Stimulated activated naive CD4-positive, alpha-beta T cell (primary cell): ENCODE measurements at regions not wholly inside any gene's neighbourhood (a gene's known extent, or its start where the extent isn't known, plus 50 kb on each side); places are given as distances from the start of the nearest gene placed in this dataset.

Experiments
- DNase-seq, 6 experiments: peaks; one replicate each; lab custom pipeline; 2025; lab: John Stamatoyannopoulos, UW

DNA sequence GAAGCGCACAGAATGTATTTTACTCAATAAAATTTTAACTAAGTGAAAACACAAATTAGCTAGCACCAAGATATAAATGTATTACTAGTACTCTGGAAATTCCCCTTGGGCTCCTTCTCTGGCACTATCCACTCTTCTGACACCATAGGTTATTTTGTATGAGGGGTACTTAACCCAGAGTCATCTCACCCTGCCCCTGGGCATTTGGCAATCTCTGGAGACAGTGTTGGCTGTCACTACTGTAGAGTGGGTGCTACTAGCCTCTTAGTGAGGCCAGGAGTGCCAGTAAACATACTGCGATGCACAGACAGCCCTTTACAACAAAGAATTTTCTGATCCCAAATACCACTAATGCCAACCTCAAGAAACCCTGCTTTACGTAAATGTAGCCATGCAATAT lies 246.3 kb upstream of the KBTBD8 start:
- DNase-seq: no peak

DNA sequence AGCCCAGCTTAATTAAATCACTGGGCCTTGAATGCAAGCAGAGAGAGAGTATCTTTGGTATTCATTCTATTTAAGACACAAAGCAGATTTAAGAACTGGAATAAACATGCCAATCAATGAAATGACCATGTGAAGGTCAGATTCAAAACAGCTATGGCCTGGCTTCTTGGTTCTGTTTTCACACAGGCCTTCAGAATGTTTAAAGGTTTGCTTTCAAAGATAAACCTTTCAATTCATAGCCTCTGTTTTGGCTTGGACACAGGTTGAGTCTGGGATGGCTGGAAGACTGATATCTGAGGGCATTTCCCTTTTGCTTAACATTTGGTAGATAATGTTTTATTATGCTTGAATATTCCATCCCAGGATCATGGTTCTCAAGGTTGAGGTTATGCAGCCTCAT lies 244.4 kb upstream of the KBTBD8 start:
- DNase-seq: no peak

GRCh38 chr3:66754613-66755012 lies 243.5 kb upstream of the KBTBD8 start:
- no peak for DNase-seq

DNA sequence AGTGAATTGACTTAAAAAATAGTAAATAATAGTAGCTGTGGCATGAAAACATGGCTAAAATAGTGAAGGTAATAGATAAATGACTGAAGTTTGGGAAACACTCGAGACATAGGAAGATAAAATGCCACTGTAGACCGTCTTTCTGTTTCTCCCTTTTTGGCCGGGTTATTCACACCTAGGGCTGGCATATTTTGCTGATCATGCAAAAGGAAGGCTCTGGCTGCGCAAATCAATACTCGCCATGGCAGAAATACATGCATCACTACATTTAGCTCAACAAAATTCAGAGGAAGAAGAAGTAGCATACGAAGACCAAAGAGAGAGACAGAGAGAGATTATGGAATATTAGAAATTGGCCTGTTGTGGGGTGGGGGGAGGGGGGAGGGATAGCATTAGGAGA lies 242.2 kb upstream of the KBTBD8 start:
- no peak for DNase-seq

DNA sequence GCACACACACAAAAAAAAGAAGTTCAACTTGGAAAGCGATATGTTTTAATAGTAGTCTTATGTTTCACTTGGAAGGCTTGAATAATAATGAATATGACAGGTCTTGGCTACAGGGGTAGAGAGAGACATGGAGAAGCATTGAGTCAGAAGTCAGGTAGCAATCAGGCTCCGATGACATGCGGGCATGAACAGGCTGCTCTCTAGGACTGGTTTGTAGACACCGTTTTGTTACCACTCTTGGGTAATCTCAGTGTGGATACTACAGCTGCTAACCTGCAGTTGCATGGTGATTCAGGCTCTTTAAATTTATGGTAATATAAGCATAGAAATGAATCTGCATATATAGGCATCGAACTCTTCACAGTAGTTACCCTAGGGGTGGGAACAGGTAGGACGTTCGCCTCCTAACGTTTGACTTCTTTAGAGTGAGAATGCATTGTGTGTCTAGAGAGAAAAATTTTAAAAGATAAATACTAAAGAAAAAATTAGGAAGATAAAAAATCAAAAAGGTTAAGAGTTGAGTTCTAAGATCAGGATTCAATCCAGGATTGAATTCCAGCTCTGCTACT lies 241.6 kb upstream of the KBTBD8 start:
- no peak for DNase-seq

DNA sequence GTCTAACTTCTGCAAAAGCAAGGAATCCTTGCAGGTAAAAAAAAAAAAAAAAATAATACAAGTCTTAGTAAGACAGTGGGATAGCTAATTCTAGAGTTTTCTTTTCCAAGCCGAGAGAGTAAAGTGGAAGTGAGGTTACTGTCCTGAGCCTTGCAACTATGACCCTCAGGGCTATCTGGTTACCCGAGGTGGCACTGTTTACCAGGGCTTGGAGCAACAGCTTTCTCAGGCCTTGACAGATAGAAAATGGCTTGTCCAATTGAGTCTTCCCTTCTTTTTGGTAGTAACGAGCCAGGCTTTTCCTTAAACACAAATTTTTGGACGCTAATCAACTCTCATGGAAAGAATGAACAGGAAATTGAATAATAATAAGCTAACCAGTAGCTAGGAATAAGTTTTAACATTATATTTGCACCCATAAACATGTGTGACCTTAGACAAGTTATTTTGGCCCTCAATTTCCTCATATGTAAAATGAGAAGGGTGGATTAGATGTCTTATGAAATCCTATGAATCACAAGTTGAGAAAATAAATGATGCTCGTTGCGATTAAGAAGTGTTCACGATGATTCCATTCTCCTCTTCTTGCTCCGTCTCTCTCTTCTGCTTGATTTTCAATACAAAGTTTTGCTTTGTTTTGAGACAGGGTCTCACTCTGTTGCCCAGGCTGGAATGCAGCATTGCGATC lies 236.9 kb upstream of the KBTBD8 start:
- DNase-seq: no peak

- DNase-seq: no peak
These were observed 235.0 kb upstream of the KBTBD8 start for GRCh38 chr3:66762916-66763693.

GRCh38 chr3:66778107-66778506 lies 220.0 kb upstream of the KBTBD8 start:
- no peak for DNase-seq

- DNase-seq: no peak
These were observed 219.3 kb upstream of the KBTBD8 start for GRCh38 chr3:66778777-66779176.

DNA sequence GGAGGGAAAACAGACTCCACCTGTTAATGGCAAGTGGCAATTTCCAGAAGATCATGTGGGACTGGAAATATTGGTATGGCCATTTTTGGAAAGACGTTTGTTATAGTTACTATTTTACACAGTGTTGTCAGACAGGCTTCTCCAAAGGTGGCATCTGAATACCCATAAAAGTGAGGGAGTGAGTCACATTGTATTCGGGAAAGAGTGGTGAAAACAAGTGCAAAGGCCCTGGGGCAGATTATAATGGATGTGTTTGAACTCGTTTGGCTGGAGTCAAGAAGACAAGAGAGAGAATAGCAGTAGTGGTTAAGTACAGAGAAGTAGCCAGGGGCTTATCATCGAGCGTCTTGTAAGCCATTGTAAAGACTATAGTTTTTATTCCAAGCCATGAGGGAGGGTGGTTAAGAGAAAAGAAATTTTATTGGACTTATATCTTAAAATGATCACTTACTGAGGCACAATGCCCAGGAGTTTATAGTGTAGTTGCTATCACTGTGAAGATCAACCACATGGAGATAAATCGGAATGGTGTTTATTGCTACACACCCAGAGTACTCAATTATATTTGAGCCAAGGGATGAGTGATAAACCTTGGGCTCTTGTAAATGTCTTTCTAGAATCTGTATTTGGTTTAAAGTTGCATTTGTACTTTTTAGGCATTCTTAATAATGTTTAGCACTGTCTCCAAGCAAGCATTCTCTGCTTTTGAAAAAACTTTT lies 212.8 kb upstream of the KBTBD8 start:
- no peak for DNase-seq

- no peak for DNase-seq
These were observed 208.4 kb upstream of the KBTBD8 start for GRCh38 chr3:66789580-66790237.

DNA sequence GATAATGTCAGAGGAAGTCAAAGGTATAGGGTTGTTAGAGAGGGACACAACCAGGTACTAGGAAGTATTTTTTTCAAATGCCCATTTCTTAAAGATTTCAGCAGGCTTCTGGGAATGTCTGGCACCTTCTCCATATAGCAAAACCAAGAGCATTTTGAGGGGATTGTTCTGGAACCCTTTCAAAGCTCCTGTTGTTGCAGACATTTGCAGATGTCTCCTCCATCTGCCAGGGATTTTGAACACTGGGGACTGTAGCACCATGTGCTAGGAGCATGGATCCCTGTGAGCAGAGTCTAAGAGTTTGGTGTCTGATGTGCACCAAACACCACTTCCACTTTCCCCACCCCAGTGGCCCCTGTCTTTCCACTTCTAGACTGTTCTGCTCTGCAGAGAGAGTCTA lies 206.0 kb upstream of the KBTBD8 start:
- DNase-seq: no peak

GRCh38 chr3:66795365-66795764 lies 202.7 kb upstream of the KBTBD8 start:
- no peak for DNase-seq

DNA sequence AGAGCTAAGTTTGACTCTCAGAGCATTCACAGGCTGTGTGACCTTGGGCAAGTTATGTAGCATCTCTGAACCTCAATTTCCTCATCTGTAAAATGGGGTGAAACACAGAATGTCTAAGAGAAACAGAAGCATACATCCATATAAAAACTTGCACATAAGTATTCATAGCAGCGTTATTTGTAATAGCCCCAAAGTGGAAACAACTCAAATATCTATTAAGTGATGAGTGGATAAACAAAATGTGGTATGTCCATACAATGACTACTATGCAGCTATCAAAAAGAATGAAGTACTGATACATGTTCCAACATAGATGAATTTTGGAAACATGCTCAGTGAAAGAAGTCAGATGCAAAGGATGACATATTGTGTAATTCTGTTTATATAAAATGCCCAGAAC lies 201.8 kb upstream of the KBTBD8 start:
- no peak for DNase-seq

- no peak for DNase-seq
These were observed 200.1 kb upstream of the KBTBD8 start for GRCh38 chr3:66797889-66798560.

- DNase-seq: no peak
These were observed 197.1 kb upstream of the KBTBD8 start for GRCh38 chr3:66800941-66801545.

DNA sequence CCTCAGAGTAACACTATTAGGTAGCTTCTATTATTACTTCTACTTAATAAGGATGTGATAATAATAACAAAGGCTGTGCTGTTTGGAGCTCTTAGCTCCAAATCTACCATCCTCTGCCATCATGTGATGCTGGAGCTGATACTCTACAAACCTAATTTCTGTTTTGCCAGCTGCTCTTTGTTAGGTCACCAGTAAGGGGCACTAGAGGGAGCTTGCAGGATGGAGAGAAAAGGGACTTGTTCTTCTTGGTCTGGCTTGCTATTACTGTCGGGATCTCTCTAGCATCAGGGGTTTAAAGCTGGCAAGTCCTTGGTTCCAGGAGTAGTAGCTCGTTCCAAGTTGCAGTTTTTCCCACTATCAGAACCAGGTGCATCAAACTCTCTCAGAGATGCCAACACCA lies 194.9 kb upstream of the KBTBD8 start:
- no peak for DNase-seq

DNA sequence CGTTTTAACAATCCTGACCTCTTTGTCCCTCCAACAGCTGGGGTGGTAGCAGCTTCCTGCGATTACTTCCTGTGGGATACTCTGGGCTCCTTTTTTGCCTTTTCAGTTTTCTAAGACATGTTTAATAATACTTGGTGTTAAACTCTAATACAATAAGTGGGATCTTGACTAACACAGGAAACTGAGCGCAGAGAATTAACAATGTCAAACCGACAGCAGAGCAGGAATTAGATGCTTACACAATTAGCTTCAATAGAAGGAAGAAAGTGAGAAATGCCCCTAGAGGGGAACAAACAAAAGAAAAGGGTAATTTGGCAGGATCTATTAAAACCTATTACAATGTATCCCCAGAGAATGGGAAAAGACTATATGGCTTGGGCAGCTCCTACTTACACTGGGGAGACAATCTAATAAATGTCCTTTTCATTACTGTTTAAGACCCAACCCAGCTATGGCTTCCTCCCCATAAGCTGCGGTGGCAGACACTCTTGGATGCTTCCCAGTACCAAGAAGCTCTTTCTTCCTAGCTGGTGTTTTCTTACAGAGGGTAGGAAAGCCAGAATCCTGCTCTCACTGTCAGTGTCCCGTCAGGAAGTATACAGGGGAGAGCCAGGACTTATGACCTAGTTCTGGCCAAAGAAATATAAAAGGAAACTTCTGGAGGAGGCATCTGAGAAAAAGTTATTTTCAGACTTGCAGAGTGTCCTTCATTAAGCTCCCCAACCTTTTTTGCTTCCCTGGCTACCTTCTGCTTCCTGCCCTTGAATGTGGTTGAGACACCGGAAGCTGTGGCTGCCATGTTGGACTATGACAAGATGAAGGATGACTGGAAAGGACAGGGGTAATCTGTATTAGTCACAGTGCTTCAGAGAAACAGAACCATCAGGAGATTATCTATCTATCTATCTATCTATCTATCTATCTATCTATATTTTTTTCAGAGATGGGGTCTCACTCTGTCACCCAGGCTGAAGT lies 194.1 kb upstream of the KBTBD8 start:
- DNase-seq: no peak

GRCh38 chr3:66808891-66809594 lies 189.1 kb upstream of the KBTBD8 start:
- DNase-seq: no peak
